OCI-LY3 (cell line): ENCODE measurements at regions not wholly inside any gene's neighbourhood (a gene's known extent, or its start where the extent isn't known, plus 50 kb on each side); places are given as distances from the start of the nearest gene placed in this dataset.

ENCODE experiments used
- H2AFZ ChIP-seq: fragments of 200-600, 300-600 bp; shearing (Covaris generic); 2 replicates; pipeline ENCODE4 v1.6.0; 2014; ENCODE audit warnings: antibody characterized with exemption, low read depth, low read length
- H3K27ac ChIP-seq: fragments of 200-600, 300-600 bp; sonication (generic); 2 replicates; pipeline ENCODE4 v1.5.1; 2014; ENCODE audit warnings: mild to moderate bottlenecking, low read length, moderate library complexity, mixed read lengths
- H3K27me3 ChIP-seq: fragments of 200-600, 300-600 bp; sonication (generic); 2 replicates; pipeline ENCODE4 v1.6.1; 2014; ENCODE audit warnings: low read depth, low read length, mixed read lengths
- H3K36me3 ChIP-seq: fragments of 200-600, 300-600 bp; sonication (generic); replicated peaks from 2 replicates; pipeline ENCODE3; 2014; ENCODE audit warnings: low read depth, low read length, mixed read lengths
- H3K4me1 ChIP-seq: fragments of 300-600, 200-600 bp; sonication (generic); 2 replicates; pipeline ENCODE4 v1.6.1; 2014; ENCODE audit warnings: low read length, mixed read lengths
- H3K4me2 ChIP-seq: fragments of 200-600, 300-600 bp; sonication (generic); 2 replicates; pipeline ENCODE4 v1.6.1; 2014; ENCODE audit warnings: low read length, mixed read lengths
- H3K4me3 ChIP-seq: fragments of 300-600, 200-600 bp; sonication (generic); 2 replicates; pipeline ENCODE4 v1.5.1; 2014; ENCODE audit warnings: antibody characterized with exemption, mild to moderate bottlenecking, low read length, moderate library complexity
- H3K79me2 ChIP-seq: fragments of 300-600, 200-600 bp; shearing (Covaris generic); 2 replicates; pipeline ENCODE4 v1.6.1; 2014; ENCODE audit warnings: mild to moderate bottlenecking, low read length, mixed read lengths
- H3K9ac ChIP-seq: fragments of 300-600, 200-600 bp; shearing (Covaris generic); 2 replicates; pipeline ENCODE4 v1.6.0; 2014; ENCODE audit warnings: mild to moderate bottlenecking, low read length, moderate library complexity
- H3K9me3 ChIP-seq: fragments of 200-600, 300-600 bp; shearing (Covaris generic); 2 replicates; pipeline ENCODE4 v1.6.1; 2014; ENCODE audit warnings: low read length, mixed read lengths; ENCODE audit not compliant: insufficient read depth
- H4K20me1 ChIP-seq: fragments of 200-600, 300-600 bp; sonication (generic); 2 replicates; pipeline ENCODE4 v1.6.1; 2016; ENCODE audit warnings: low read length, mixed read lengths; ENCODE audit not compliant: insufficient read depth
- EZH2phosphoT487 ChIP-seq: fragments of 200-600 bp; shearing (Covaris generic); IDR thresholded peaks from 2 replicates; pipeline ENCODE4 v1.6.1; 2018; ENCODE audit warnings: antibody characterized with exemption, mixed run types, low read depth
- TF ChIP-seq, protein P1 (sequence below): fragments of 200-600, 300-600 bp; sonication (generic); IDR thresholded peaks from 2 replicates; pipeline ENCODE4 v1.5.1; 2014; ENCODE audit warnings: antibody characterized with exemption, low read length, low read depth

DNA sequence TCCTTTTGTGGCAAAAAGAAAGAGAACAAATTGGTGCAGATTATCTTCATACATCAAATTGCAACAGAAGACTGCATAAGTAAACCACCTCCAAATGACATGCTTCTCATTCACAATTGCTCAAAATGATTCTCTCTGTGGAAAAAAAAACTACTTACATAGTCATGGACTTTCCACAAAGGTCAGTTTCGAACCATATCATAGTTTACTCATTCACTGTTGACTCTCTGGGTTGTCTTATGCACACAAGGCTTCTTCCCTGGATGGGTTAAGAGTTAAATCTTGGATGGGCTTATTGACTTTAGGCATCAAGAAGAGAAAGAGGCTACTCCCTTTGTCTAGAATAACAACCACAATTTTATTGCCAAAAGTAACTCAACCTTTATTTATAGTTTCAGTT is 91.3 kb upstream of the RAB27B start:
- H4K20me1 ChIP-seq, result no peaks in the 10 kb centered on the region
- no peak overlapping the region for H3K4me2 ChIP-seq
- no peak overlapping the region for H3K9ac ChIP-seq
- H2AFZ ChIP-seq, result no peak overlapping the region
- H3K4me3 ChIP-seq, result no peak overlapping the region
- H3K27ac ChIP-seq, result no peak overlapping the region
- no peaks in the 10 kb centered on the region for H3K36me3 ChIP-seq
- 0 out of 2 replicates have a peak, but pooled peaks cover 6% of the 10 kb centered on the region for H3K27me3 ChIP-seq
- H3K9me3 ChIP-seq, result peaks cover 4% of the 10 kb centered on the region; the same call in 1 of the 2 replicates
- TF ChIP-seq EZH2phosphoT487, result no peak
- TF ChIP-seq, protein P1, sequence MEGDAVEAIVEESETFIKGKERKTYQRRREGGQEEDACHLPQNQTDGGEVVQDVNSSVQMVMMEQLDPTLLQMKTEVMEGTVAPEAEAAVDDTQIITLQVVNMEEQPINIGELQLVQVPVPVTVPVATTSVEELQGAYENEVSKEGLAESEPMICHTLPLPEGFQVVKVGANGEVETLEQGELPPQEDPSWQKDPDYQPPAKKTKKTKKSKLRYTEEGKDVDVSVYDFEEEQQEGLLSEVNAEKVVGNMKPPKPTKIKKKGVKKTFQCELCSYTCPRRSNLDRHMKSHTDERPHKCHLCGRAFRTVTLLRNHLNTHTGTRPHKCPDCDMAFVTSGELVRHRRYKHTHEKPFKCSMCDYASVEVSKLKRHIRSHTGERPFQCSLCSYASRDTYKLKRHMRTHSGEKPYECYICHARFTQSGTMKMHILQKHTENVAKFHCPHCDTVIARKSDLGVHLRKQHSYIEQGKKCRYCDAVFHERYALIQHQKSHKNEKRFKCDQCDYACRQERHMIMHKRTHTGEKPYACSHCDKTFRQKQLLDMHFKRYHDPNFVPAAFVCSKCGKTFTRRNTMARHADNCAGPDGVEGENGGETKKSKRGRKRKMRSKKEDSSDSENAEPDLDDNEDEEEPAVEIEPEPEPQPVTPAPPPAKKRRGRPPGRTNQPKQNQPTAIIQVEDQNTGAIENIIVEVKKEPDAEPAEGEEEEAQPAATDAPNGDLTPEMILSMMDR, result no peak
- no peaks in the 10 kb centered on the region for H3K4me1 ChIP-seq
- no peaks in the 10 kb centered on the region for H3K79me2 ChIP-seq

DNA sequence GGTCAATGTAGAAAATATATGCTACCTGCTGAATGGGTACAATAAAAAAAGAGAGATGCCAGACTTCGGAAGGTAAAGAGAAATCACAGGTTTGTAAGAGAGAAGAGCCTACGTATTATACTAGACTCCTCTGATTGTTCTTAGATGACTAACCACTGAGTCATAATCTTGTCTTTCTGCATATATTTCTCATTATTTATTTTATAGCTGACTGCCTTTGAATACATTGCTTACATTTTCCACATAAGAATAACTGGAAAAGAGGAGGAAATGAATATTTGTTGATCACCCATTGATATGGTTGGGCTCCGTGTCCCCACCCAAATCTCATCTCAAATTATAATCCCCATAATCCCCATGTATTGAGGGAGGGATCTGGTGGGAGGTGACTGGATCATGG is 90.3 kb upstream of the RAB27B start:
- no peak for TF ChIP-seq EZH2phosphoT487
- TF ChIP-seq, protein P1, result no peak
- no peaks in the 10 kb centered on the region for H3K4me1 ChIP-seq
- H3K9me3 ChIP-seq, result peaks cover 4% of the 10 kb centered on the region; the same call in 1 of the 2 replicates
- no peak overlapping the region for H2AFZ ChIP-seq
- H3K36me3 ChIP-seq, result no peaks in the 10 kb centered on the region
- no peak overlapping the region for H3K9ac ChIP-seq
- H3K27me3 ChIP-seq, result 0 out of 2 replicates have a peak, but pooled peaks cover 3% of the 10 kb centered on the region
- H3K4me3 ChIP-seq, result no peak overlapping the region
- H3K4me2 ChIP-seq, result no peak overlapping the region
- no peaks in the 10 kb centered on the region for H4K20me1 ChIP-seq
- H3K27ac ChIP-seq, result no peak overlapping the region
- H3K79me2 ChIP-seq, result no peaks in the 10 kb centered on the region

DNA sequence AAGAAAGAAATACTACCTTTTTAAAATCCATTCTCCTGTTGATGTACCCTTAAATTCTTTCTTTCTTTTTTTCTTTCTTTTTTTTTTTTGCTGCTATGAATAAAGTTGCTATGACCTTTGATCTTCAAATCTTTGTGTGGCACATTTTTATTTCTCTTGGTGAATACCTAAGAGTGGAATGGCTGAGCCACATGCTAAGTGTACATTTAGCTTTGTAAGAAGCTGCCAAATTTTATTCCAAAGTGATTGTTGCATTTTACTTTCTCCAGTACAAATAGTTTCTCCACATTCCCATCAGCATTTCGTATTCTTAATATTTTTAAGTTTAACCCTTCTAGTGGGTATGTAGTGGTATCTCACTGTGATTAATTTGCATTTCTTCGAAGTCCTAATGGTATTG is 88.8 kb upstream of the RAB27B start:
- TF ChIP-seq EZH2phosphoT487, result no peak
- TF ChIP-seq, protein P1, result no peak
- H3K79me2 ChIP-seq, result no peaks in the 10 kb centered on the region
- H3K9me3 ChIP-seq, result peaks cover 4% of the 10 kb centered on the region; the same call in 1 of the 2 replicates
- no peaks in the 10 kb centered on the region for H4K20me1 ChIP-seq
- no peak overlapping the region for H3K9ac ChIP-seq
- no peaks in the 10 kb centered on the region for H3K4me1 ChIP-seq
- H3K4me2 ChIP-seq, result no peak overlapping the region
- H3K27ac ChIP-seq, result no peak overlapping the region
- H2AFZ ChIP-seq, result no peak overlapping the region
- H3K27me3 ChIP-seq, result 0 out of 2 replicates have a peak, but pooled peaks cover 3% of the 10 kb centered on the region
- no peak overlapping the region for H3K4me3 ChIP-seq
- no peaks in the 10 kb centered on the region for H3K36me3 ChIP-seq

DNA sequence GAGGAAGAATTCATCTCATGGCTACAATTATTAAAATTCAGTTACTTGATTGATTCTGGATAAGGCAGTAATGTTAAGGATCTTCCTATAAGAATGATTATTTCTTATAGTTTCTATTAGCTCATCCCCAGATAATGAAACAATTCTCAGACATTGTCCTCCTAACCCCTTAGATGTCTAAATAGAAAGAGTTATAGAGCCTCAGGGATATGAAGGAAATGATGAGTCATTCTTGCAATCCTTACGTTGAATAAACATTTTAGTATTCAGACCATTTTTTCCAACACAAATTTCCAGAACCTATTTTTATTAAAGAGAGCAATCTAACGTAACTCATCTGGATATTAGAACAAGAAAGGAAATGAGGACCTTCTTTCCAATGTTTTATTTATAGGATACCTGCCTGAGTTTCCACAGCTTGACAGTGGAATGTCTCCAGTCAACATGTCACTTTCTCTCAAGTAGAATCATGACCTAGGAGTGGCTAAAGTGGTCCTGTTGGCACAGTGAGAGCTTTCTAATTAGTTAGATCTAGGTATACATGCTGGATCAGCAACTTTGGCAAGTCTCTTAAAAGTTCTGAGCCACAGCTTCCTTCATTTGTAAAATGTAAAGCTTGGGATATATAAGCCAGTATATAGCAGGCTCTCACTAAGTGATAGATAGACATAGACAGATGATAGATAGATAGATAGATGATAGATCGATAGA is 88.0 kb upstream of the RAB27B start:
- no peaks in the 10 kb centered on the region for H3K36me3 ChIP-seq
- no peaks in the 10 kb centered on the region for H4K20me1 ChIP-seq
- H3K27ac ChIP-seq, result no peak overlapping the region
- no peak overlapping the region for H3K4me3 ChIP-seq
- no peak overlapping the region for H3K9ac ChIP-seq
- H3K4me1 ChIP-seq, result no peaks in the 10 kb centered on the region
- H3K79me2 ChIP-seq, result no peaks in the 10 kb centered on the region
- 0 out of 2 replicates have a peak, but pooled peaks cover 3% of the 10 kb centered on the region for H3K27me3 ChIP-seq
- H3K9me3 ChIP-seq, result peaks cover 4% of the 10 kb centered on the region; the same call in 1 of the 2 replicates
- no peak overlapping the region for H2AFZ ChIP-seq
- TF ChIP-seq EZH2phosphoT487, result no peak
- TF ChIP-seq, protein P1, result no peak
- no peak overlapping the region for H3K4me2 ChIP-seq
